ELR (cell line): ENCODE measurements at regions not wholly inside any gene's neighbourhood (a gene's known extent, or its start where the extent isn't known, plus 50 kb on each side); places are given as distances from the start of the nearest gene placed in this dataset.

ENCODE experiments used
- DNase-seq: peaks from one replicate; pipeline ENCODE4 v3.0.0-alpha.2; 2015; ENCODE audit warnings: low read depth

DNA sequence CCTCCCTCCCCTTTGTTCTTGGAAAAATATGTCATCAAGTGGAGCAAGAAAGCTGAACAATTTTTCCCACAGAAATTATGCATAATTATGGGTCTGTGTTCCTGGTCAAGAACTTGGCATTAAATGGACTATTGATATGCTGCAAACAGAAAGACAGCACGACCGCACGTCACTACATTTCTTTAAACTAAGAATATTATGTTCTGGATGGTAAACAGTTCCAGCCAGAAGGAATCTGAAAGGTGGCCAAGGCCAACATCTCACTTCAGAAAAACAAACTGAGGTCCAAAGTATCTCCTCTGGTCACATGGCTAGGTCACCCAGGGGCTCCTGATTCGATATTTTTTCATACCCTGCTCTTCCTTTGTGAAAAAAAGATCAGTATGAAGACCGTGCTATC, 173.3 kb upstream of the GAS1 start:
- DNase-seq: no peak

DNA sequence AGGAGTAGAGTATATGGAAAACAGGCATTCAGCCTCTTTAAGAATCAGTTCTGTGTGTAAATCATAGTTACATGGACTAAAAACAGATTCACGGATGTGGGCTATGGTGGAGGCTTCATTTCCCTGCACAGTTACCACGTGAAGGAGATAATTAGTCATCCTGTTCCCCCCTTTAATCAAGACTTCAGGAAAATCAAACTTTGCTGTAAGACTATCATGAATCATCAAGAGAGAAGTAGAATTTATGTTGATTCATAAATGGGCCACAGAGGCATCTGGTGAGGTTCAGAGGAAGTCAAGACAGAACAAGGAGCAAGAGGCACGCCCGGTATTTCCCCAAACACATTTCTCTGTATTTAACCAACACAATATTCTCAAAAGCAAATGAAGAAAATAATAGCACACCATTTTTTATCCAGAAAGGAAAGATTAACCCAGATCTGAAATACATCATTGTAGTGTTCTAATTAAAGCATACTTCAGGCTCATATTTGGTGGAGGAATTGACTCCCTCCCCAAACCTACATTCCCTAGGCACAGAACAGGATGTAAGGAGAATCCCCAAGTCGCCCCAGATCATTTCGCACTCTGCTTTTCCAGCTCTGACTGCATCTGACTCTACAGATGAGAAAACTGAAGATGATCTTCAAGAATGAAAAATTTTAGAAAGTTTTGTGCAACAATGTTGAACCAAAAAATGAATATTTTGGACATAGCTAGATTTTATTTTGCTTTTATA, 175.8 kb upstream of the GAS1 start:
- peak; percentile 75 for DNase-seq

DNA sequence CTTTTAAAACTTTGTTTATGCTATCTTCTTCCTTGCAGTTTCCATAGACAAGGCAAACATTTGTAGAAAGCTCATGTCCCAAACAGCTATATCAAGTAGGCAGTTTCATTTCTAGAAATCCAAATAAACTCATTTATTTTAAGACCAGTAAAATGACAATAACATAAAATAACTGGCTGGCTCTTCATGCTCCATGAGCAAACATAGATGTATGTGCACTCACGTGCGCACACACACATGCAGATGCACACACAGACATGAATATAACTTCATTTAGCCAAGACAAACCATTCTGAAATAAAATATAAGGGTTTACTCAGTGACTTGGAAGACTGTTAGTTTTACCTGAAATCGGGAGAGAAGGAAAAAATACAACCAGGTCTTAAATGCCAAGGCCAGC, 176.5 kb upstream of the GAS1 start:
- DNase-seq: no peak

DNA sequence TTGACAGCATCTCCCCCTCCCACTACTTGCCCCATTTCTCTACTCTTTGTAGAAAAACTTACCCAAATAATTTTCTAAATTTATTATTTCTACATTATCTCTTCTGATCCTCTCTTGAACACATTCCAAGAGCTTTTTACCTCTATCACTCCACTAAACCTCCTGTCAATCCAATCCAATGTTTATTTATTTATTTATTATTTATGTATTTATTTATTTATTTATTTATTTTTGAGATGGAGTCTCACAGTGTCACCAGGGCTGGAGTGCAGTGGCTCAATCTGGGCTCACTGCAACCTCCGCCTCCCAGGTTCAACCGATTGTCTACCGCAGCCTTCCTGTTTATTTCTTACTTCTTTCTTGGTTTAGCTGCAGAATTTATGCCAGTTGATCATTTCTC, 178.5 kb upstream of the GAS1 start:
- no peak for DNase-seq

DNA sequence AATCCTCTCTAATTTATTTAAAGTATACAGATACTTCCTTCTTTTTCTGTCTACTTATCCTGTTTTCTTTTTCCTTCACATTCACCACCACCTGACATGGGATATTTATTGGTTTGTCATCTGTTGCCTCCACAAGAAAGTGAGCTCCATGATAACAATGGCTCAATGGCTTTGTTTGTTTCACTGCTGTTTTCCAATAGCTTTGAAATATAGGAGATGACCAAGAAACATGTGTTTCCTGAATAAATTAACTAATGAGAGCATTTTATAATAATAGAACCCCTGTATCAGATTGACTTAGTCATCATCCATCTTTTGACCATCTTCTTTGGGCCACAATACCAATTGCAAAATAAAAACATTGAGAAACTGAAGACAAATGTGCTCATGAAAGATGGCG, 180.2 kb upstream of the GAS1 start:
- DNase-seq: no peak

DNA sequence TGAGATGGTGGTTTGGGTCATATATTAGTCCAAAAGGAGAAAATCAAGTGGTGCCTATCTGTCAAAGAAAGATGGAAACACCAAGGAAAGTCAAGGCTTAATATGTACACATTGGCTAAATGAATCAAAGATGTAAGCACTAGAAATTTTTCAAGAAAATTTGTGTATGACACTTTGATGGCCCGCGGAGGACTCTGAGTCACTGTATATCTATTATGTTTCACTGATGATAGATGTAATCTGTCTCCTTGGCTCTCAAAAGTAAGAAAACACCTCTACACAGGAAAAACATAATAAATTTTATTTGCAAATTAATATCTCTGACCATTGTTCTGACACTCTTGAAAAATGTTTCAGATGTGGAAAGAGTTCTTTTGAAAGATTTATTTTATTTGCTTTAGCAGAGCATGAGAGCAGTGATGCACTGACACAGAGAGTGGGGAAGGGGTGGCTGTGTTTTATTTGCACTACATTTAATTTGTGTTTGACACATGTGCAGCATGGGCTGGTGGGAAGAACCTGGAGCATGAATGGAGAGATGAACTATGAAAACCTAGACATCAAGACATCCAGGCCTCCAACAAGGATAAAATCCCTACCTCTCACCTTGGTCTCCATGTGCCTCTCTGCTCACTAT, 180.8 kb upstream of the GAS1 start:
- no peak for DNase-seq

DNA sequence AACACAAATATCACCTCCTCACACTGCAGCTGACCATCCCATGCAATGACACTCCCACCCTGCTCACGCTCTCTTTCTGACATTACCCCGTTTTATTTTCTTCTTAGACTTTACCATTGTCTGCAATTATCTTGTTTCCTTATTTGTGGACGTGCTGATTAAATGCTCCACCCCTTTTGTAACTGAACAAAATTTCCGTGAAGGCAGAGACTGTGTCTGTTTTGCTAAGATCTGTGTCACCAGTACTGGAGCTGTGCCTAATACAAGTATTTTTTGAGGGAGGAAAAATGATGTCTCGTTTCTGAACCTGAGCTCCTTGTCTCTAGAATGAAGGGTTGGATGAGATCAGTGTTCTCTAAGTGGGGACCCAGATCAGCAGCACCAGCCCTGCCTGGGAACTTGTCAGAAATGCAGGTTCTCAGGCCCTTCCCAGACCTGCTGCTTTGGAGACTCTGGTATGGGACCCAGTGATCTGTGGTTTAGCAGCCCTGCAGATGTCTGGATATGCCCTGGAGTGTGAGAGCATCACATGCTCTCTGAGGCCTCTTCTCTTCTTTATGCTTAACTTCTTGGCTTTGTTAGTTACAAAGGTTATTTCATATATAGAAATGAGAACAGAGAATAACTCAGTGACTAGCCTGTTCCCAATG, 181.7 kb upstream of the GAS1 start:
- no peak for DNase-seq

DNA sequence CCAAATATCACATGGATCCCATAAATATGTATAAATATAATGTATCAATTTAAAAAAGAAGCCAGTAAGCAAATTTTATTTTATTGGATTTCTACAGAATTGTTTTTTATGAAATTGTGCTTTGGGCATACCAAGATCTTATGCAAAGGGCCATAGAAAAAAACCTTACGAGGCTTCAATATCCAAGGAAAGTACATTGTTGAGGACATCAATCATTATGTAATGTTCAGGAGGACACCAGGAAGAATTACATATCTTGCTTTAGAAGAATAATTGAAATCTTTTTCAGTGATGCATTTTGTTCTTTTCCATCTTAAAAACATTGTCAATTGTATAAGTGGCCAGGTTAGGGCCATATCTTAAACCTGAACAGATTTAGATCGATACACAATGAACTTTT, 187.8 kb upstream of the GAS1 start:
- no peak for DNase-seq

DNA sequence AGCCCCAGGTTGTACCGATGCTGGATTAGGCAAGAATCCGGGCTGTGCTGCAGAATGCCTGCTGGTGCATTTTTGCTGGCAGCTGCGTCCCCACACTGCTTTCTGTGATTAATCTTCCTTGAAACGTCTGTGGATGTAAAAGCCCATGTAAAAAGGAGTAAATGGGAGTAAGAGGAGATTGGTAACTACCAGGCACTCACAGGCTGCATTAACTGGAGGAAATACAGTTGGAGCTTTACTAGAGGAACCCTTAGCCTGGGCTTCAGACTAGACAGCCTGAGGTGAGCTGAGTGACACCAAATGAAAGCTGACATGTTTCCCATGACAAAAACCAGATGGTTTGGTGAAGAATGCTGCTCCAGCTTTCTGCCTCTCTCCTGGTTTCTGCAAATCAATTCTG, 190.4 kb upstream of the GAS1 start:
- DNase-seq: no peak

DNA sequence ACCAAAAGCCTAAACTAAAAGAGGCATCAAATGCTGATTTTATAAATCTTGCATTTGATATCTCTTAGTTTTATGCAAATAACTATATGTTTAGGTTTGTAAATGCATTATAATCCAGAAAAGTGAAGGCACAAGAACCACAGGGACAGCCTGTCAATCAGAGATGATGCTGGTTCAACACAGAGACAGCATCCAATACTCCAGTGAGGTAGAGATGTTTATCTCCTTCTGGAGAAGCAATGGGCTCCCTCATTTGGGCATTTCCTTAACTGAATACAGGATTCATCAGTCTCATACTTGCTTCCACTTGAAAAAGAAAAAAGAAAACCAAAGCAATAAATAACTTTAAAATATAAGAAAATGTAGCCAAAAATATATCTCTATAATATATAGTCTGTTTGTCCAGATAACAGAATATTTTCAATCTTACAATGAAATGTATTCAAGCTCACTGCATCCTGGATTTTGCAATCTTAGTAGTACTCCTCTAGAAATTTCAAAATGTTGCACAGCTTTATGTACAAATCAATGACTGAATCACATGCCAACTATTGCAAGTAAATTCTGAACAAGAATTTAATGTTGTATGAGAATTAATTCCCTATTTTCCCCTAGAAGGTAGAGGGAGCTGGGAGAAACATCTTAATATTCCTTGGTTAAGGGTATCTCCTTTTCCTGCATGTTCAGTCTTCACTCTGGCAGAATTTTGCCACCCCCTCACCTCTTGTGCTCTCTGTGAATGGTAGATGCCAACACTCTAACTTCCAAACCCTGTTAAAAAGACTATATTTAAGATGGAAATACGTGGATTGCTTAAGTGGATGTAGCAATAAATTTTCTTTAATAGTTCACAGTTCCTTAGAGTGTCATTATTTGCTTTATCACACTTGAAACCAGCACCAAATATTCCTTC, 191.1 kb upstream of the GAS1 start:
- no peak for DNase-seq

DNA sequence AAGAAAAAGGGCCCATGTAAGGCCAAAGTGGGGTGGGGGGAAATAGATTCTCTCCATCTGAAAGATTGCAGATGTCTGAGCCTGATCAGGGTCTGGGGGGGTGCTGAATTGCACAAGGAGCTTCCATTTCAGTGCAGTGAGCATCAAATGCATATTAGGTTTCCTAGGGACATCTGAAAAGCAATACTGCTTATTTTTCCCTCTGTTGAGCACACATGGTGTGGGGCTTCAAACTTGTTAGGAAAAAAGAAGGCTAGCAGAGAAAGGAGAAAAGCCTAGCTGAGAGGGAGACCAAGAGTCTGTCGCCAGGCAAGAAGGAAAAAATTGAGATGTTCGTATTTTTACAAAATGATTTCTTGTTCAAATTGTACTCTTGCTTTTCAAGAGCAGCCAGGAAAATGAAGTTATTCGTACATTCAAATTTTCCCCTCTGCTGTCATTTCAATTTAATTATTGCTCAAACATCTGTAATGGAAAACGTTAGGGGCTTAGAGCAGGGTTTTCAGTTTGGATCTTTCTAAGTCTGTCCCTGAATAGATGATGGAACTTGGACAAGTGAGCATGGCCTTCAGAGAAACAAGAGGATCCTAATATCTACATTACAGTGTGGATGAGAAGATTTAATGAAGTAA, 191.9 kb upstream of the GAS1 start:
- no peak for DNase-seq

DNA sequence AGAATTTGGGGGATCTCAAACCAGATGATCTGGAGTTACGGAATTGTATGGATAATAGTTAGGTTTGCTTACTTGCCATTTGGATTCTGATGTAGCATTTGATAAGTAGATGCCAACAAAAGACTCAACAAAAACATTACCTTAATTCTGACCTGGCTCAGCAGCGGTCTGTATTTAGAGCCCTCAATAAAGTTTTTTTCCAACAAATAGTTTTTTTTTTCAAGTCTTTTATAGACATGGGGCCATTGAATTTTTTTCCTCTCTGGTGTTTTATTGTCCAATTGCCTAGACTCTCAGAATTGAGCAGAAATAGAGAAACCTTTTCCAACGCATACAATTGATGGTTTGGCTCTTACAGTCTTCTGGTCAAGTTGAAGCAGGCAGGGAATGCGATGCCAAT, 192.8 kb upstream of the GAS1 start:
- DNase-seq: no peak

DNA sequence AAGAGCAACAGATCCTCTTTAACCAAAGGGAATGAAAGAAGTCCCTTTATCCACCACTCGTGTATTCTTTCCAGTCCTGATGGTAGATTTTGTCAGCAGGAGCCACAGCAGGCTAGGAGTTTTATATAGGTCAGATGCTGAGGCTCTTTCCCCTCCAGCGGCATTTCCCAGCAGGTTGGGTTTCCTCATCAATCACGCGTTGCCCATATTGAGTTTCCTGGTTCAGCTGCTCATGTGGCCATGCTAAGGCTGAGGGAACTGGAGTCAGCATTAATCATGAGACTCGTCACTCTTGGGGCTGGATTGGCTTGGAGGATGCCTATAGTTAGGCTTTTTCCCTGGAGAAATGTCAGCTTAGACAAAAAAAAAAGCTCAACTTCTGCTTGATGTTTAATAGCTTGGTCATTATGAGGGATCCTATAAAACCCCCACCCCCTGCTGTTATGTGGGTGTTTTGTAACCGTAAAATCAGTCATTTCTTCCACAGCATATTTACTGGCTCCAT, 193.4 kb upstream of the GAS1 start:
- DNase-seq: no peak

DNA sequence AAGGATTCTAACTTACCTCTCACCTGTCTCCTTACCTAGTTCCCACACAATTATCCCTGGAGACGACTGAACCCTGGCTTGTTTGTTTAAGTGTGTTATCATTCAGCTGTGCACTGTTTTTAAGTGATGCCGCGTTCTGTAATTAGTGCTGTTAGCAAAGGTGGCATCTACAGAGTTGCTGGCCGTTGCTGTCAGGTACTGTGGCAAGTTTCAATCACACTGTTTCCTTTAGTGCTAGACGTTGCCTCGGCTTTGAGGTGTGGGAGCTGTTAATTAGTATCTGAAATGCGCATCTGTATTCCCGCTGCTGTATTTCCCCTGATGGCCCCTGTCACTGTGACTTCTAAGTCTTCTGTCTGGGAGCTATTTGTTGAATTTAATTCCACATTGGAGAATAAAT, 193.8 kb upstream of the GAS1 start:
- DNase-seq: no peak

DNA sequence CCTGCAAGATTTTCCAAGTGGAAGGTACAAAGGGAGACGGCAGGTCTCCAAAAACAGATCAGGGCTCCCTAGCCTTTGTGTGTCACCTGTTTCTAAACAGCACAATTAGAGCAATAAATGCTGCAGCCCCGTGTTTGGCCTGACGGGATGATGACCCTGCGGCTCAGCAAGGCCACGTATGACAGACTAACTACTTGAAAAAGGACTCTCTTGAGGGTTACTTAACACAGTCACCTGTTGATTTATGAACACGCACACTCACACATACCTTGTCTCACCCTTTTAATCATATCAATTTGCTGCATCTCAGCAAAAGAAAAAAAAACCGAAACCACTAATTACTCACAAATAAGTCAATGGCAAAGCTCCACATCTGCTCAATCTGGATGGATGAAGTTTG, 199.6 kb upstream of the GAS1 start:
- DNase-seq: no peak

DNA sequence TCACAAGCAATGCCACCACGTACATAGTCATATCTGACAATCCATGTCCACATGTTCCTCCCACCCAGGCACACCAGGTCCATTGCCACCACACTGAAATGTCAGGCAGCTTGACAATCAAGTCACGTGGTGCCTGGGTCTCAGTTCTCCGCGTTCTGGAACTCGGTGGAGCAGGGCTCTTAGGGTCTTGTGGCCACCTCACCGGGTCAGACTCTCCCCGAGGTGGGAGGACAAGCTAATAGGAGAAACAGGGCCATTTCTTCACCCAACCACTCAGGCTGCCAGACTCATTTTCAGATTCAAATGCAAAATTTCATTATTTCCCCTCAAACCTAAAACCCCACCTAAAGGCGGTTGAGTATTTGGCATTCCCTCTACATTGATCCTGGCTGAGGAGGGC, 200.5 kb upstream of the GAS1 start:
- DNase-seq: no peak

DNA sequence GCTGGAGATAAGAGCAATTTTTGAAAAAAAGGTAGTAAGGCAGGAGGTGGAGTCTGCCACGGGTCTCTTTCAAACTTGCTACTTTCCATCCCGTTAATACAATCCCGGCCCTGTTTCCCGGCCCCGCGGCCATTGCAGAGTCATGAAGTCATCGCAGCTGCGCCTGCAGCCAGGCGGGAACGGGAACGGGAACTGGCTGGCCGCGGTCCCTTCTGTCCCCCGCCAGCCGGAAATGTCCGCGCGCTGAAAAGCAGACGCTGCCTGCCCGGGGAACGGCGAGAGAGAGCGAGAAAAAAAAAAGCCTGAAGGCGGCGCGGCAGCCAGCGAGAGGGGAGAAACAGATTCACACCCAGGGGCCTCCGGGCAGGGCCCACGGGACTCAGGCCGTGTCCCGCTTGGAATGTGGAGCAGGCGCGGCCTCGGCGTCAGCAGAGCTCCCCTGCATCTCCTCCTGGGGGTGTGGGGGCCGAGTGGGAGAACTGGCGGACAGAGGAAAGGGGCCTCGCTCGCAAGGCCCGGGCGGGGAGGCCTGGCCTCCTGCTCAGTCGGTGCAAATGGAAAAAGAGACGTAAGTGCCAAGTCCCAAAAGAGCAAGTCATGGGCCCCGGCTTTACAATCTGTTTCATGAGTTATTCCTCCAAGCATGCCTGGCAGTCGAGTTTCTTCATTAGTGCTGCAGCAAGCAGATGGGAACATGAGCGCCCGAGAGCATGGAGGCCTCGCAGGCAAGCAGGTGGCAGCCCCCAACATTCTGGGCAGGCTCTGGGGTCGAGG, 201.2 kb upstream of the GAS1 start:
- peak; percentile 66 for DNase-seq

DNA sequence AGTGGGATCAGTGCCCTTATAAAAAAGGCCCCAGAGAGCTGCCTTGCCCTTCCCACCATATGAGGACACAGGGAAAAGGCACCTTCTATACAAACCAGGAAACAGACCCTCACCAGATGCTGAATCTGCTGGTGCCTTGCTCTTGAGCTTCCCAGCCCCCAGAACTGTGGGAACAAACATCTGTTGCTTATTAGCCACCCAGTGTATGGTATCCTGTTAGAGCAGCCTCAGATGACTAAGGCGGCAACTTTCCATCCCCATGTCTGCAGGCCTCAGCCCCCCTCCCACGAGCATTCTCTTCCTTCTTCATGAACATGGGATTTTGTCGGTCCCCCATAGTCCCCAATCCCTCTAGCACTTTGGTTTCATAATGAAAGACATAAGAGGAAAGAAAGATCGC, 202.5 kb upstream of the GAS1 start:
- no peak for DNase-seq

DNA sequence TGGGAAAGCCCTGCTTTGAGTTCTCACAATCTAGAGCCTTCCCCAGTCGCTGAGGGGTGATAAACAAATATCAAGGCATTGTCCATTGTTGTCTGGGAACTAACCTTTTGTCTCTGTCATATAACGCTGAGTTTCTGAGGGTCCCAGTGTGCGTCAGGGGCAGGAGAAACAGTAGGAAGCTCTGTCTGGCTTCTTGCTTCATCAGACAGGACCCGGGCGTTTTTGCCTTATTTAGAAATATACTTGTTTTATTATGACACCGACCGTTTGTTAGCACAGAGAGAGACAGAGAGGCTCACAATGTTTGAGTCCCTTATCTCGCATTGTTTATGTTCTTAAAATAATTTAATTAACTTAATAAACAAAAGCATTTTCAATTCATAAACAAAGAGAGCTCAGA, 204.9 kb upstream of the GAS1 start:
- no peak for DNase-seq

DNA sequence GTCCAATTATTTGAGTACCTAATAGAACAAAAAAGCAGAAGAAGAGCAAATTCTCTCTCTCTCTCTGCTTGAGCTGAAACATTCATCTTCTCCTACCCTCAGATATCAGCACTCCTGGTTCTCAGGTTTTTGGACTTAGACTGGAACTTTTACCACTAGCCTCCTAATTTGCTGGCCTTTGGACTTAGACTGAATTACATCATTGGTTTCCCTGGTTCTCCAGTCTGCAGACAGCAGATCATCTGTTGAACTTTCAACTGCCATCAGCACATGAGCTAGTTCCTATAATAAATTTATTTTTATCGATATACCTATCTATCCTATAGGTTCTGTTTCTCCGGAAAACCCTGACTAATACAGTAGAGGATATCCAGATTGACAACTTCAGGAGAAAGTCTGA, 208.9 kb upstream of the GAS1 start:
- no peak for DNase-seq

DNA sequence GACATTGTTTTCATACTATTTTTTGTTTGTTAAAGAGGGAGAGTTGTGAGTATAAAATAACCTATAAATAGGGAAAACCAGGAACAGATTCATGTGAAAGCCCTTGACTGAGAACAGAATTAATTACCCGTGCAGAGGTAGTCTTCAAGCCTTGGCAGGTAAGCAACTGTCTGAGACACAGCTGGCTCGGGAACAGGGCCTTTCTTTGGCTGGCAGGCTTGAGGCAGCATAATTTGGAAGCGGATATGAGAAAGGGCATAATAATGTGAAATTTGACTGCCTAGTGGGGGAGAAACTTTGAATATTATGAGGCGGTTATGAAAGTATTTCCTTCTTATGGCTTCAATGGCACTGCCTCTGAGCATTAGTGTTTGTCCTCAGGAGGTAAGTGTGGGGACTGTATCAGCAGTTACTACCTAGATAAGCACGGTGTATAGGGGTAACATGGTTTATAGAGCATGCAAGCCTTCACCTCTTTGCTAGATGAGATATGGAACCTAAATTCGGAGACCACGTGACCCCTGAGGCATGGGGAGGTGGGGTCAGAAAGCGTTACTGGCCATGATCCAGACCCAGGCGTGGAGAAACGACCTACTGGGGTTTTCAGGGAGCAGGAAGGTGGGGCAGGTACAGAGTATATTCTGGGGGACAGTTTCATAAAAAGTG, 210.2 kb upstream of the GAS1 start:
- no peak for DNase-seq
